ENCODE measurements at regions not wholly inside any gene's neighbourhood (a gene's known extent, or its start where the extent isn't known, plus 50 kb on each side); places are given as distances from the start of the nearest gene placed in this dataset.

GRCh38 chr2:216570357-216570756 lies 62.9 kb upstream of the IGFBP2 start:
- TF ChIP-seq CEBPB (IDR thresholded peaks at IDR 0.05): no peak
- no peak for TF ChIP-seq NFIC (IDR thresholded peaks at IDR 0.05)
- no peak for TF ChIP-seq FOXM1 (IDR thresholded peaks at IDR 0.05; ENCODE audit: borderline replicate concordance, low read depth)
- TF ChIP-seq USF1 (IDR thresholded peaks at IDR 0.05): no peak
- TF ChIP-seq REST (IDR thresholded peaks at IDR 0.05; ENCODE audit: low read depth): no peak
- TF ChIP-seq TEAD4 (IDR thresholded peaks at IDR 0.05): no peak
- no peak for TF ChIP-seq RAD21 (IDR thresholded peaks at IDR 0.05; ENCODE audit: low read depth)
- TF ChIP-seq TCF12 (IDR thresholded peaks at IDR 0.05; ENCODE audit: low read depth): no peak
- no peak for TF ChIP-seq EP300 (IDR thresholded peaks at IDR 0.05; ENCODE audit: borderline replicate concordance)
- TF ChIP-seq EGR1 (IDR thresholded peaks at IDR 0.05): no peak
- no peak for TF ChIP-seq ZBTB7A (IDR thresholded peaks at IDR 0.05; ENCODE audit: low read depth)
- no peak for TF ChIP-seq TAF1 (IDR thresholded peaks at IDR 0.05; ENCODE audit: low read depth)
- TF ChIP-seq CREB1 (IDR thresholded peaks at IDR 0.05; ENCODE audit: low read depth): no peak
- TF ChIP-seq YY1 (IDR thresholded peaks at IDR 0.05; ENCODE audit: low read depth): no peak
- no peak for TF ChIP-seq MAX (IDR thresholded peaks at IDR 0.05)

GRCh38 chr2:216571178-216571908 lies 61.9 kb upstream of the IGFBP2 start:
- TF ChIP-seq NFIC (IDR thresholded peaks at IDR 0.05) (no peak), MAX (IDR thresholded peaks at IDR 0.05) (no peak), RAD21 (IDR thresholded peaks at IDR 0.05; ENCODE audit: low read depth) (no peak), TAF1 (IDR thresholded peaks at IDR 0.05; ENCODE audit: low read depth) (no peak), CREB1 (IDR thresholded peaks at IDR 0.05; ENCODE audit: low read depth) (no peak), CEBPB (IDR thresholded peaks at IDR 0.05) (no peak), USF1 (IDR thresholded peaks at IDR 0.05) (no peak), FOXM1 (IDR thresholded peaks at IDR 0.05; ENCODE audit: borderline replicate concordance, low read depth) (no peak), TCF12 (IDR thresholded peaks at IDR 0.05; ENCODE audit: low read depth) (no peak), ZBTB7A (IDR thresholded peaks at IDR 0.05; ENCODE audit: low read depth) (no peak), YY1 (IDR thresholded peaks at IDR 0.05; ENCODE audit: low read depth) (no peak), TEAD4 (IDR thresholded peaks at IDR 0.05) (no peak), EP300 (IDR thresholded peaks at IDR 0.05; ENCODE audit: borderline replicate concordance) (no peak), EGR1 (IDR thresholded peaks at IDR 0.05) (no peak)

- TF ChIP-seq USF1 (IDR thresholded peaks at IDR 0.05) (no peak), TCF12 (IDR thresholded peaks at IDR 0.05; ENCODE audit: low read depth) (no peak), TAF1 (IDR thresholded peaks at IDR 0.05; ENCODE audit: low read depth) (no peak), YY1 (IDR thresholded peaks at IDR 0.05; ENCODE audit: low read depth) (no peak), TEAD4 (IDR thresholded peaks at IDR 0.05) (no peak)
These were observed 61.2 kb upstream of the IGFBP2 start for GRCh38 chr2:216571909-216572513.

GRCh38 chr2:216572582-216573578 lies 60.3 kb upstream of the IGFBP2 start:
- TF ChIP-seq ZBTB7A (IDR thresholded peaks at IDR 0.05; ENCODE audit: low read depth) (no peak), RAD21 (IDR thresholded peaks at IDR 0.05; ENCODE audit: low read depth) (no peak), TAF1 (IDR thresholded peaks at IDR 0.05; ENCODE audit: low read depth) (no peak), TEAD4 (IDR thresholded peaks at IDR 0.05) (no peak), TCF12 (IDR thresholded peaks at IDR 0.05; ENCODE audit: low read depth) (no peak), CREB1 (IDR thresholded peaks at IDR 0.05; ENCODE audit: low read depth) (no peak), MAX (IDR thresholded peaks at IDR 0.05) (no peak), NFIC (IDR thresholded peaks at IDR 0.05) (no peak), EGR1 (IDR thresholded peaks at IDR 0.05) (no peak), USF1 (IDR thresholded peaks at IDR 0.05) (no peak), CEBPB (IDR thresholded peaks at IDR 0.05) (no peak), YY1 (IDR thresholded peaks at IDR 0.05; ENCODE audit: low read depth) (no peak), REST (IDR thresholded peaks at IDR 0.05; ENCODE audit: low read depth) (no peak), EP300 (IDR thresholded peaks at IDR 0.05; ENCODE audit: borderline replicate concordance) (no peak)
